ENCODE measurements at regions not wholly inside any gene's neighbourhood (a gene's known extent, or its start where the extent isn't known, plus 50 kb on each side); places are given as distances from the start of the nearest gene placed in this dataset.

GRCh38 chr6:134703206-134703605, 246.7 kb downstream of the ALDH8A1 start:
- Histone ChIP-seq H3K23ac (ENCODE audit: low read depth, low read length, poor library complexity) (no peak overlapping the region), H2BK15ac (ENCODE audit: low read length) (no peak overlapping the region), H3K4me3 (ENCODE audit: low read length in 2 of 2) (no peak overlapping the region), H2AK5ac (ENCODE audit: low read depth, low read length) (no peak overlapping the region), H2AFZ (ENCODE audit: low read length) (no peak overlapping the region), H3K9me3 (replicated peaks in 1 of 2; ENCODE audit: control insufficient read depth in 2 of 2, insufficient read depth in 1 of 2, low read depth in 1 of 2, low read length in 2 of 2) (no peaks in the 10 kb centered on the region), H3K14ac (ENCODE audit: low read length) (no peak overlapping the region), H3K79me1 (ENCODE audit: low read depth, low read length) (no peaks in the 10 kb centered on the region), H3K18ac (ENCODE audit: low read length) (no peak overlapping the region), H2BK120ac (ENCODE audit: low read depth, low read length) (no peak overlapping the region), H2BK5ac (ENCODE audit: low read length) (no peak overlapping the region), H3K27ac (replicated peaks; ENCODE audit: low read length) (no peak overlapping the region), H3K4me2 (ENCODE audit: insufficient read depth, low read length, poor library complexity, severe bottlenecking) (no peak overlapping the region), H3K27me3 (ENCODE audit: control insufficient read depth in 3 of 3, insufficient read depth in 3 of 3, low read depth in 1 of 3, low read length in 3 of 3) (no peaks in the 10 kb centered on the region), H3K4ac (ENCODE audit: low read length) (no peak overlapping the region), H2BK12ac (ENCODE audit: low read length) (no peak overlapping the region), H3K36me3 (replicated peaks in 1 of 2; ENCODE audit: control insufficient read depth in 2 of 2, insufficient read depth in 2 of 2, low read length in 2 of 2) (no peaks in the 10 kb centered on the region), H4K8ac (ENCODE audit: low read depth, low read length) (no peak overlapping the region), H3K9ac (ENCODE audit: low read depth, low read length, poor library complexity) (no peak overlapping the region), H3K4me1 (ENCODE audit: control insufficient read depth in 2 of 2, insufficient read depth in 1 of 2, low read depth in 1 of 2, low read length in 2 of 2) (no peaks in the 10 kb centered on the region), H4K91ac (ENCODE audit: low read depth, low read length, poor library complexity) (no peak overlapping the region)
- no peak for DNase-seq (ENCODE audit: low spot score)

- H3K4ac ChIP-seq (ENCODE audit: low read length): no peak overlapping the region
- H3K14ac ChIP-seq (ENCODE audit: low read length): no peak overlapping the region
- no peak overlapping the region for H2AFZ ChIP-seq (ENCODE audit: low read length)
- H2BK15ac ChIP-seq (ENCODE audit: low read length): no peak overlapping the region
- H4K91ac ChIP-seq (ENCODE audit: low read depth, low read length, poor library complexity): no peak overlapping the region
- H2BK120ac ChIP-seq (ENCODE audit: low read depth, low read length): no peak overlapping the region
- H2BK5ac ChIP-seq (ENCODE audit: low read length): no peak overlapping the region
- H2AK5ac ChIP-seq (ENCODE audit: low read depth, low read length): no peak overlapping the region
- no peak for DNase-seq (ENCODE audit: low spot score)
- no peak overlapping the region for H3K18ac ChIP-seq (ENCODE audit: low read length)
- WGBS, 2 donors (ENCODE audit: extremely low coverage in 2 of 2, insufficient read length in 2 of 2, insufficient replicate concordance in 1 of 2): no CpG with 5 or more reads among the region's 3 CpGs
- no peaks in the 10 kb centered on the region for H3K36me3 ChIP-seq (replicated peaks in 1 of 2; ENCODE audit: control insufficient read depth in 2 of 2, insufficient read depth in 2 of 2, low read length in 2 of 2)
- H3K27ac ChIP-seq (replicated peaks; ENCODE audit: low read length): no peak overlapping the region
- no peaks in the 10 kb centered on the region for H3K79me1 ChIP-seq (ENCODE audit: low read depth, low read length)
- no peak overlapping the region for H3K9ac ChIP-seq (ENCODE audit: low read depth, low read length, poor library complexity)
- no peak overlapping the region for H3K4me2 ChIP-seq (ENCODE audit: insufficient read depth, low read length, poor library complexity, severe bottlenecking)
- no peaks in the 10 kb centered on the region for H3K4me1 ChIP-seq (ENCODE audit: control insufficient read depth in 2 of 2, insufficient read depth in 1 of 2, low read depth in 1 of 2, low read length in 2 of 2)
- H4K8ac ChIP-seq (ENCODE audit: low read depth, low read length): no peak overlapping the region
- H2BK12ac ChIP-seq (ENCODE audit: low read length): no peak overlapping the region
- H3K4me3 ChIP-seq (ENCODE audit: low read length in 2 of 2): no peak overlapping the region
- no peaks in the 10 kb centered on the region for H3K9me3 ChIP-seq (replicated peaks in 1 of 2; ENCODE audit: control insufficient read depth in 2 of 2, insufficient read depth in 1 of 2, low read depth in 1 of 2, low read length in 2 of 2)
- H3K23ac ChIP-seq (ENCODE audit: low read depth, low read length, poor library complexity): no peak overlapping the region
- no peaks in the 10 kb centered on the region for H3K27me3 ChIP-seq (ENCODE audit: control insufficient read depth in 3 of 3, insufficient read depth in 3 of 3, low read depth in 1 of 3, low read length in 3 of 3)
Measured at GRCh38 chr6:134702279-134702678, 247.6 kb downstream of the ALDH8A1 start.

- no peaks in the 10 kb centered on the region for H3K79me1 ChIP-seq (ENCODE audit: low read depth, low read length)
- H2AFZ ChIP-seq (ENCODE audit: low read length): no peak overlapping the region
- no peak overlapping the region for H4K91ac ChIP-seq (ENCODE audit: low read depth, low read length, poor library complexity)
- no peak for DNase-seq (ENCODE audit: low spot score)
- H3K9ac ChIP-seq (ENCODE audit: low read depth, low read length, poor library complexity): no peak overlapping the region
- H3K27ac ChIP-seq (replicated peaks; ENCODE audit: low read length): no peak overlapping the region
- H3K4me1 ChIP-seq (ENCODE audit: control insufficient read depth in 2 of 2, insufficient read depth in 1 of 2, low read depth in 1 of 2, low read length in 2 of 2): no peaks in the 10 kb centered on the region
- no peak overlapping the region for H3K14ac ChIP-seq (ENCODE audit: low read length)
- H3K36me3 ChIP-seq (replicated peaks in 1 of 2; ENCODE audit: control insufficient read depth in 2 of 2, insufficient read depth in 2 of 2, low read length in 2 of 2): no peaks in the 10 kb centered on the region
- no peak overlapping the region for H3K4me2 ChIP-seq (ENCODE audit: insufficient read depth, low read length, poor library complexity, severe bottlenecking)
- no peaks in the 10 kb centered on the region for H3K9me3 ChIP-seq (replicated peaks in 1 of 2; ENCODE audit: control insufficient read depth in 2 of 2, insufficient read depth in 1 of 2, low read depth in 1 of 2, low read length in 2 of 2)
- no peak overlapping the region for H3K4ac ChIP-seq (ENCODE audit: low read length)
- no peak overlapping the region for H3K18ac ChIP-seq (ENCODE audit: low read length)
- H3K23ac ChIP-seq (ENCODE audit: low read depth, low read length, poor library complexity): no peak overlapping the region
- WGBS, 2 donors (ENCODE audit: extremely low coverage in 2 of 2, insufficient read length in 2 of 2, insufficient replicate concordance in 1 of 2): no CpG with 5 or more reads among the region's 1 CpG
- no peak overlapping the region for H2BK12ac ChIP-seq (ENCODE audit: low read length)
- H2AK5ac ChIP-seq (ENCODE audit: low read depth, low read length): no peak overlapping the region
- no peak overlapping the region for H3K4me3 ChIP-seq (ENCODE audit: low read length in 2 of 2)
- H2BK5ac ChIP-seq (ENCODE audit: low read length): no peak overlapping the region
- H4K8ac ChIP-seq (ENCODE audit: low read depth, low read length): no peak overlapping the region
- no peak overlapping the region for H2BK120ac ChIP-seq (ENCODE audit: low read depth, low read length)
- H3K27me3 ChIP-seq (ENCODE audit: control insufficient read depth in 3 of 3, insufficient read depth in 3 of 3, low read depth in 1 of 3, low read length in 3 of 3): no peaks in the 10 kb centered on the region
- no peak overlapping the region for H2BK15ac ChIP-seq (ENCODE audit: low read length)
Measured at GRCh38 chr6:134701301-134701700, 248.6 kb downstream of the ALDH8A1 start.

GRCh38 chr6:134698228-134698627, 251.7 kb downstream of the ALDH8A1 start:
- Histone ChIP-seq H4K91ac (ENCODE audit: low read depth, low read length, poor library complexity) (no peak overlapping the region), H3K4ac (ENCODE audit: low read length) (no peak overlapping the region), H3K18ac (ENCODE audit: low read length) (no peak overlapping the region), H3K9me3 (replicated peaks in 1 of 2; ENCODE audit: control insufficient read depth in 2 of 2, insufficient read depth in 1 of 2, low read depth in 1 of 2, low read length in 2 of 2) (no peaks in the 10 kb centered on the region), H2AFZ (ENCODE audit: low read length) (no peak overlapping the region), H2BK5ac (ENCODE audit: low read length) (no peak overlapping the region), H3K4me1 (ENCODE audit: control insufficient read depth in 2 of 2, insufficient read depth in 1 of 2, low read depth in 1 of 2, low read length in 2 of 2) (no peaks in the 10 kb centered on the region), H3K4me3 (ENCODE audit: low read length in 2 of 2) (no peak overlapping the region), H3K23ac (ENCODE audit: low read depth, low read length, poor library complexity) (no peak overlapping the region), H2BK12ac (ENCODE audit: low read length) (no peak overlapping the region), H3K27me3 (ENCODE audit: control insufficient read depth in 3 of 3, insufficient read depth in 3 of 3, low read depth in 1 of 3, low read length in 3 of 3) (no peaks in the 10 kb centered on the region), H3K36me3 (replicated peaks in 1 of 2; ENCODE audit: control insufficient read depth in 2 of 2, insufficient read depth in 2 of 2, low read length in 2 of 2) (no peaks in the 10 kb centered on the region), H3K14ac (ENCODE audit: low read length) (no peak overlapping the region), H3K4me2 (ENCODE audit: insufficient read depth, low read length, poor library complexity, severe bottlenecking) (no peak overlapping the region), H2BK15ac (ENCODE audit: low read length) (no peak overlapping the region), H3K9ac (ENCODE audit: low read depth, low read length, poor library complexity) (no peak overlapping the region), H2BK120ac (ENCODE audit: low read depth, low read length) (no peak overlapping the region), H2AK5ac (ENCODE audit: low read depth, low read length) (no peak overlapping the region), H3K79me1 (ENCODE audit: low read depth, low read length) (no peaks in the 10 kb centered on the region), H3K27ac (replicated peaks; ENCODE audit: low read length) (no peak overlapping the region), H4K8ac (ENCODE audit: low read depth, low read length) (no peak overlapping the region)
- DNase-seq (ENCODE audit: low spot score): no peak
- WGBS, 2 donors (ENCODE audit: extremely low coverage in 2 of 2, insufficient read length in 2 of 2, insufficient replicate concordance in 1 of 2): no CpG with 5 or more reads among the region's 1 CpG

Measured in neuronal stem cell (in vitro differentiated cells).